Glomerular endothelial cell (primary cell): ENCODE measurements at regions not wholly inside any gene's neighbourhood (a gene's known extent, or its start where the extent isn't known, plus 50 kb on each side); places are given as distances from the start of the nearest gene placed in this dataset.
"Not testable (repeated sequence)": the region's sequence is repeated elsewhere in the genome, so short reads cannot be mapped to it uniquely, and the experiment has no call there.

Experiments used
- DNase-seq: peaks from one replicate; pipeline ENCODE4 v3.0.0-alpha.2; 2011; ENCODE audit warnings: low read depth, low spot score; ENCODE audit errors: extremely low read depth

GRCh38 chr7:115363916-115364315, 442.0 kb downstream of the MDFIC start:
- no peak for DNase-seq

- no peak for DNase-seq
Observed at GRCh38 chr7:115359955-115360354, 438.1 kb downstream of the MDFIC start.

DNA sequence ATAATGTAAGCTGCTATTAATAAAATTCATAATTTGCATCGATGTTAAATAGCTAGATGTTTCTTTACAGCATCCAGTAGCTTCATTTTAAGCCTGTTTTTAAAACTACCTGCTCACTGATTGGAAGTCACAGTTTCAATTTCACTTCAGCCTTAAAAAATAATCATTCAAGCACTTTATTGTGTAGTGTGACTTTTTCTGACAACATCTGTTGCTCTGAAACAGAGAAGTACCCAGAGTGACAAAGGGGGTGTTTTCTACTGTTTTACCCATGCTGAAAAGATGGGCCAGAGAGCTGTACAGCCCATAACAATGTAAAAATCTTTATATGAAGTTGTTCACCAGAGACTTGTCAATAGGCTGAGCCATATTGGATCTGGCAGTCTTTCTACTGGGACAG, 437.2 kb downstream of the MDFIC start:
- no peak for DNase-seq

DNA sequence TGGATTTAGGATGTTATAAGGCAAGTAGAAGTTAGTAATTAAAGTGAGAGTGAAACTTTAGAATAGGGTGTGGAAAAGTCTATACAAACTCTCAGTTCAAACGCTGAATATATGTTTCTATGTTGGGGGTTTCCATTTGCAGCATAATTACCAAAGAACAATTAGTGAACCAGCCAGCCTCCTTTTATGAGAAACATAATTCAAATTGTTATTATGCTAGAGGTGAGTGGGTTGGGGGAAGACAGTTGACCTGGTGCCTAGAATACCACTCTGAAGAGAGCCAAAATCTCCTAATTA, 435.8 kb downstream of the MDFIC start:
- DNase-seq = no peak

DNA sequence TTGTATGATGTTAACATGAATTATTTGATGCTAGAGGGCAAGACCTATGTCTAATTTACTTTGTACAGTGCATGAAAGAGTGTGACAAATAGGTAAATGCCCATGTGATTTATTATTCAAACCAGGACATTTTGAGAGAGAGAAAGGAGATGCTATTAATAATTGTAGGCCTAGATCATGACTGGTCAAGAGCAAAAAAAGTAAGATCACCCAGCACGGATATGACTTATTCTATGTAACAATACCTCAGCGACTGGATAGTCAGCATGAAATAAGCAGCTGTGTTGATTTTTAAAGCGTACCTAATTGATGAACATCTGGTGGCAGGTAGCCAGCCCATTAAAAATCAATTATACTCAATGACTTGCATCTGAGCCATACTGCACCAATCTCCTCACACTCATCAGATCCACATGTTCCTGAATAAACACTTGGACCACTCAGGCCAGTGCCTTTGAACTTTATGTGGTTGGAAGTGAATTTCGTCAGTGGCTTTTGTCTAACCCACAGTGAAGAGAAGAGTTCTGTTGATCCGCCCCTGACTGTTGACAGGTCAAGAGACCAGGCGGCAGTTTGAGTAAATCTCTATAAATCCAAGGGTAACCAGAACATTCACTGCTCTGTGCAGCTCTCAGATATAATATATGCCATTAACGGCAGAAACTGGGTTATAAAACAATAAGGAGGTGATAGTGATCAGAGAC, 435.3 kb downstream of the MDFIC start:
- no peak for DNase-seq

GRCh38 chr7:115356139-115356746, 434.3 kb downstream of the MDFIC start:
- DNase-seq = no peak

- no peak for DNase-seq
Observed at GRCh38 chr7:115354925-115355324, 433.0 kb downstream of the MDFIC start.

DNA sequence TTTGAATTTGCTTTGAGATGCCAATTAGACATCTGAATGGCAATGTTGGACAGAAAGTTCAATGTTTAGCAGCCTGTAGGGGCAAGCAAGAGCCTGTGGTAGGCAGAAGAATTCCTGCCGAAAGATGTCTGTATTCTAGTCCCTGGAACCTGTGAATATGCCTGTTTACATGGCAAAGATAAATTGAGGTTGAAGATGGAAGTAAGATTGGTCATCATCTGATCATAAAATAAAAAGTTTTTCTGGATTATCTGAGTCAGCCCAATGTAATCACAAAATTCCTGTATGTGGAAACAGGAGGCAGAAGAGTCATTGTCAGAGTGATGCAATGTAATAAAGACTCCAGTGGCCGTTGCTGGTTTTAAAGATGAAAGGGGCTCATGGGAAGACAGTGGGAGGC, 430.5 kb downstream of the MDFIC start:
- no peak for DNase-seq

- no peak for DNase-seq
Observed at GRCh38 chr7:115350764-115351163, 428.9 kb downstream of the MDFIC start.

- DNase-seq = no peak
Observed at GRCh38 chr7:115349635-115350034, 427.7 kb downstream of the MDFIC start.

DNA sequence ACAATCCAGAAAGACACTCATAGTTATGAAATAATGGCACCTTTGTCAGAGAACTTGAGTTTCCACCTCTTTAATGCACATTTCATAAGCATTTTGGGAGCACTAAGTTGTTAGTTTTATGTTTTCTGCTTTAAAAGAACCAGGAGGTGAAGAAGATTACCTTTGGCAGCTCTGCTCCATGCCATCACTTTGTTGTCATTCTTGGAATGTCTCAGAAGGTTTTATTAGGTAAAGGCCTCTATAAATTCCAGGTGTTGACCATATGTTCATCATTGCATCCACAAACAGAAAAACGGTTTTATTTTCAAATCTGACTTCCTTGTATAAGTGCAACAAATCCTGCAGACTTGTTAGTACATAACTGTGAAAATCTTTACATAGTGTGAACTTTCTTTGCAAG, 424.8 kb downstream of the MDFIC start:
- no peak for DNase-seq

DNA sequence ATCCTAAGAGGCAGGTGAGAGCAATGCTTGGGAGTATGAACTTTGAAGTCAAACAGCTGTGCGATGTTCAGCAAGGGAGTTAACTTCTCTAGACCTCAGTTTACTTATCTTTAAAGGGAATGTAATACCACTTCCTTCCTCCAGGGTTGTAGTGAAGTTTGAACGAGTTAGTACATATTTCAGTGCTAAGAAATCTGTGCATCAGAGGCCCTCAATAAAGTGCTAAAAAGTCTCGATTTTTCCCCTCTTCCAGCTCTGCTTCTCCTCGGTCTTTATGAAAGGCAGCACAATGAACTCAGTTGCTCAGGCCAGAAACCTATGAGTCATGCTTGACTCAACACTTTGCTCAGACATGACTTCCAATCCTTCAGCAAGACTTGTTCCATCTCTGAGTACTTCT, 418.9 kb downstream of the MDFIC start:
- peak; percentile 33 for DNase-seq

- no peak for DNase-seq
Observed at GRCh38 chr7:115338016-115338415, 416.1 kb downstream of the MDFIC start.

GRCh38 chr7:115332691-115333090, 410.8 kb downstream of the MDFIC start:
- no peak for DNase-seq

- no peak for DNase-seq
Observed at GRCh38 chr7:115329006-115329405, 407.1 kb downstream of the MDFIC start.

GRCh38 chr7:115328018-115328417, 406.1 kb downstream of the MDFIC start:
- DNase-seq = no peak

DNA sequence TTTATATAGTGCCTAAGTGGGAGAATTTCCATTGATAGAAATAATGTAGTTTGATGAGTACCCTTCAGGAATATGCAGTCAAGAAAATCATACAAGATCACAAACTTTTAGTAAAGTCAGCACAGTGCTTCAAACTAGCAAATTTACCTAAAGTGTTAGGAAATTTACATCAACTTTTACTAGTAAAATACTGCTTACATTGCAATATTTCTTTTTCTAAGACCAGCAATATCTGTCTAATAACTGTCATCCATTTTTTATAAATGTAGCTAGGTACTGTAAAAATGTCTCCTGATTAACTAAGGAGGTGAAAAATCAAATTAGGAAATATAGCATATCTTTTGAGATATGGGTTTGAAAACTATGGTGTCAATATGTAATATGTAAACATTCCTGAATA, 405.4 kb downstream of the MDFIC start:
- DNase-seq = no peak

GRCh38 chr7:115319541-115319940, 397.6 kb downstream of the MDFIC start:
- no peak for DNase-seq

- DNase-seq = not testable (repeated sequence)
Observed at GRCh38 chr7:115310316-115310715, 388.4 kb downstream of the MDFIC start.

DNA sequence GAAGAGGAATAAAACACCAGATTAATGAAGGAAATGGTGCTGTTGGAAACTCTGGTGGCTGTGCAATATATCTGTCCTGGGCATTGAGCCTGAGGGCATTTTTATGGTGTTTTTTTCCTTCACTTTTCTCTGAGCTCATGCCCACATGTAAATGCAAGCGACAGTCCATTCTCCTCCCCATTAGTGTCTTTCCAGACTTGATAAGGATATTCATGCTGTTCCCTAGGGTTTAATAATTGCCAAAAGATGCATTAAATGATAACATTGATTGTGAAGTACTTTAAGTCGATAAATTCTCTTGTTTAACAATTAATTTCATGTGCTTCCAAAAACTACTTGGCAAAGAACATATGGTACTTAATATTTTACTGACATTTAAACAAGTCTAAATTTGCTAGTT, 384.7 kb downstream of the MDFIC start:
- no peak for DNase-seq

DNA sequence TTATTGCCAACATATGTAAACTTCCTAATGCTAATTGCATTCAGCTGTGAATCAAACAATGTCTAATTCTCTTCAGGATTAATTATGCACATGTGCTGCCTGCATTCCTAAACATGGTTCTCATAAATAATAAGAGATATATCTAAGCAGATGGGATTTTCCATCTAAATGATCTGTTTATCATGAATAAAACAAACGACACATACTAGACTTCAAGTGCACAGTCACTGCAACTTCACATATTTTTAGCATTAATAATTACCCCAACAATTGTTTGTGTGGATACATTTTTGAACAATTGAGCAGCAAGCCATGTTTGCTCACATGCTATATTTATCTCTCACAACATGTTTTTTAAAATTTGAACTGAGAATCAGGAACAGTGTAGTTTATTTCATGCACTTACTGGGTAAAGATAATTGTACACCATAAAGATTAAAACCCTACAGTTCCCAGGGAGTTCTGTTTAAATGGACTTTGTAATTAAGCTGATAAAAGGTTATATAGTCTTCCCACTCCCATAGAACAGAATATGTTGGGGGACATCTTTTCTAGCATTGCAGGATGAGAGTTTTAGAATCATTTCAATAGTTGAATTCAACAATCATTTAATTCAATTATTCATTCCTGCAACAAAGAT, 378.5 kb downstream of the MDFIC start:
- DNase-seq = peak; percentile 2

DNA sequence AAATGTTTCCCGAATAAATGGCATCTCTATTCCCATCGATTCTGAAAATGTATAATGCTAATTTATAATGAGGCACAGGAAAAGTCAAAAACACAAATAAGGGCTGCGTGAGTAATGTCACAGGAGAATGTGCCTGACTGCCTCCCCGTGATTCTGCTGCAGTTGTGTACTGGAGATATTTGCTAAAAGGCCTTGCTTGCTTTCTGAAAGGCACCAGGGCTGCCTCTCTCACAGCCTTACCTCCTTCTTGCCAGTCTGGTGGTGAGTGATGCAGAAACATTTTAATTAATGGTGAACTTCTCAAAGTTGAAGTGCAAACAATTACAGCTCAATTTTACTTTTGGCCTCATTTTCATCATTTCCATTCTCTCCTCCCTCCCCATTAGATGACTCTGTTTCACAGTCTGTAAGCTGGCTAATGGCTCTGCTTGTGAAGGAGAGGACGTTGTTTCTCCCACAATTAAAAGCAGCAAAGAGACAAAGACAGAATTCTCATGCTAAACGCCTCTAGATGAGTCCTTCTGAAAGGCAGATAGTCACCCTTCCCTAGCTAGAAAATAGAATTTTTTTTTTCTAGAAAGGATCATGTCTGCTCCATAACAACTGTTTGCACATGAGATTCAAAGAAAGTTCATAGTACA, 377.6 kb downstream of the MDFIC start:
- no peak for DNase-seq
